IPS-20b (cell line): ENCODE measurements at regions not wholly inside any gene's neighbourhood (a gene's known extent, or its start where the extent isn't known, plus 50 kb on each side); places are given as distances from the start of the nearest gene placed in this dataset.
"Not testable (repeated sequence)": the region's sequence is repeated elsewhere in the genome, so short reads cannot be mapped to it uniquely, and the experiment has no call there.

Source experiments
- H3K27ac ChIP-seq: one replicate; pipeline ENCODE4 v1.5.1; 2013; ENCODE audit warnings: low read length
- H3K27me3 ChIP-seq: 2 replicates; pipeline ENCODE4 v1.6.1; 2013; ENCODE audit warnings: mild to moderate bottlenecking, low read length, inconsistent platforms; ENCODE audit not compliant: insufficient read depth
- H3K36me3 ChIP-seq: 2 replicates; pipeline ENCODE4 v1.6.1; 2013; ENCODE audit warnings: low read depth, mild to moderate bottlenecking, inconsistent platforms, low read length, moderate library complexity; ENCODE audit not compliant: insufficient read depth
- H3K4me1 ChIP-seq: 2 replicates; pipeline ENCODE4 v1.6.1; 2013; ENCODE audit warnings: mild to moderate bottlenecking, control low read depth, inconsistent platforms, low read length, moderate library complexity; ENCODE audit not compliant: insufficient read depth
- H3K4me3 ChIP-seq: 2 replicates; pipeline ENCODE4 v1.5.1; 2013; ENCODE audit warnings: mild to moderate bottlenecking, low read length, inconsistent platforms
- H3K9ac ChIP-seq: 2 replicates; pipeline ENCODE4 v1.6.1; 2013; ENCODE audit warnings: low read depth, mild to moderate bottlenecking, inconsistent platforms, low read length, moderate library complexity
- H3K9me3 ChIP-seq: 2 replicates; pipeline ENCODE4 v1.6.1; 2013; ENCODE audit warnings: mild to moderate bottlenecking, low read depth, low read length, inconsistent platforms; ENCODE audit not compliant: insufficient read depth

GRCh38 chrX:466836-467235 lies 80.1 kb upstream of the PPP2R3B start:
- not testable (repeated sequence) for H3K9me3 ChIP-seq, H3K4me3 ChIP-seq, H3K27ac ChIP-seq

DNA sequence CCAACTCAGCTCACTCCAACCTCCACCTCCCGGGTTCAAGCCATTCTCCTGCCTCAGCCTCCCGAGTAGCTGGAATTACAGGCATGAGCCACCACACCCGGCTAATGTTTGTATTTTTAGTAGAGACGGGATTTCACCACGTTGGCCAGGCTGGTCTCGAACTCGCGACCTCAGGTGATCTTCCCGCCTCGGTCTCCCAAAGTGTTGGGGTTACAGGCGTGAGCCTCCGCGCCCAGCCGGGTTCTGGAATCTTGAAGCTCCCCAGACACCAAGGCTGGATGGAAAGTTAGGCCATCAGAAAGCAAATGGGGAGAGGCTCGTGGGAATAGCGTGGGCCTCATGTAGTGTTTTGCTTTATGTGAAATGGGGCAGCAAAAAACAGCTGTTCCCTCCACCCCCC lies 81.0 kb upstream of the PPP2R3B start:
- H3K36me3 ChIP-seq, H3K27ac ChIP-seq, H3K4me3 ChIP-seq, H3K9me3 ChIP-seq, H3K4me1 ChIP-seq, H3K27me3 ChIP-seq, H3K9ac ChIP-seq: not testable (repeated sequence)

More at GRCh38 chrX:466836-467235, 80.1 kb upstream of the PPP2R3B start:
- not testable (repeated sequence) for H3K27me3 ChIP-seq, H3K4me1 ChIP-seq, H3K36me3 ChIP-seq, H3K9ac ChIP-seq

- Histone ChIP-seq H3K27ac (no peak overlapping the region), H3K9ac (no peak overlapping the region), H3K36me3 (no peaks in the 10 kb centered on the region), H3K4me3 (no peak overlapping the region), H3K27me3 (no peaks in the 10 kb centered on the region), H3K4me1 (no peaks in the 10 kb centered on the region), H3K9me3 (no peaks in the 10 kb centered on the region; the same call in 1 of the 2 replicates)
Measured at GRCh38 chrX:468979-469378, 82.3 kb upstream of the PPP2R3B start.

GRCh38 chrX:470686-471085 lies 84.0 kb upstream of the PPP2R3B start:
- H3K36me3 ChIP-seq = no peaks in the 10 kb centered on the region
- no peak overlapping the region for H3K4me3 ChIP-seq
- no peak overlapping the region for H3K27ac ChIP-seq
- no peaks in the 10 kb centered on the region for H3K4me1 ChIP-seq
- no peak overlapping the region for H3K9ac ChIP-seq
- H3K9me3 ChIP-seq = peaks cover 3% of the 10 kb centered on the region; the same call in 1 of the 2 replicates
- no peaks in the 10 kb centered on the region for H3K27me3 ChIP-seq

DNA sequence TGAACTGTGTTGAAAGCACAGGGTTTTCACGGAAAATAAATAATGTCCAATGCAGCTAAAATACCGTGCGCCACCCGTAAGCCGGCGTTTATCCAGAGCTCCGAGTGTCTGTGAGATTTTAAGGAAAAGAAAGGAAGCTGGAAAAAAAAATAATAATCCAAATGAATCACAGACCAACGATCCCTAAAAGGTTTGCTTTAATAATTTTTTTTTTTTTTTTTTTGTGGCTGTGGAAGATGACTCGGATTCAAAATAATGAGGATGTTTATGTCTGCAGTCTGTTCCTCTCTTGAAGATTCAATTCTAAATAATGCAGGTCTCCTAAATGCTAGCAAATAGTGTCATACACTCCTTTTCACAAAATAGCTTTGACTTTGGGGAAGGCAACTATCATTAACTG lies 84.6 kb upstream of the PPP2R3B start:
- peaks cover 4% of the 10 kb centered on the region; the same call in 1 of the 2 replicates for H3K9me3 ChIP-seq
- H3K9ac ChIP-seq = no peak overlapping the region
- no peaks in the 10 kb centered on the region for H3K4me1 ChIP-seq
- H3K27me3 ChIP-seq = no peaks in the 10 kb centered on the region
- H3K27ac ChIP-seq = no peak overlapping the region
- H3K4me3 ChIP-seq = no peak overlapping the region
- no peaks in the 10 kb centered on the region for H3K36me3 ChIP-seq

- not testable (repeated sequence) for H3K36me3 ChIP-seq, H3K27ac ChIP-seq, H3K27me3 ChIP-seq, H3K9me3 ChIP-seq, H3K9ac ChIP-seq, H3K4me1 ChIP-seq, H3K4me3 ChIP-seq
Measured at GRCh38 chrX:472275-472674, 85.6 kb upstream of the PPP2R3B start.

DNA sequence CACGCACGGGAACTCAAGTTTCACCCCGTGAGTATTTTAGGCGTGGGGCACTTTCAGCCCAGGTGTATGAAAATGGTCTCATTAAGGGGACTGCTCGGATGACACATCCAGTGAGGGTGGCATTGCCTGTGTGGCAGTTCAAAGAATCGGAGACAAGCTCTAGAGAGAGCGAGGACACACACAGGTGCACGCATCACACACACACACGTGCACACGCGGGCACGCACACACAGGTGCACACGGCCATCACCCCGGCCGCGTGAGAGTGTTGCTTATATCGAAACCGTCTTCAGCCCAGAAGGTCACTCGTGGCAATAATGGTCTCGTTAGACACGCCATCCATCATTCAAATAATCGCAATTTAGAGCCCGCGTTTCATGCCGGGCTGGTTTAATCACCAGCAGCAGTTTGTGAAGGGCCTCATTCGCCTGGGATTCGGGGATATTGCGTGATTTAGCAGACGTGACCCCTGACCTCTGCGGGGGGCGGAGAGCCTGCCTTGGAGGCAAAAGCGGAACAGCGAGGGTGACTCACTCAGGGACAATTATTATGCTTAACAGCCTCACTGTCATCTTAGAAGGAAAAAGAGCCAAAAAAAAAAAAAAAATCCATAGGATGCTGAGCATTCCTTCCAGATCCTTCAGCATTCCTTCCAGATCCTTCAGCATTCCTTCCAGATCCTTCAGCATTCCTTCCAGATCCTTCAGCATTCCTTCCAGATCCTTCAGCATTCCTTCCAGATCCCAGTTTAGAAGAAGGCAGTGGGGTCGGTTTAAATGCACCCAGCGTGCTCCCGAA lies 89.4 kb upstream of the PPP2R3B start:
- H3K9me3 ChIP-seq = peaks cover 4% of the 10 kb centered on the region; the same call in 1 of the 2 replicates
- H3K4me3 ChIP-seq = no peak overlapping the region
- H3K9ac ChIP-seq = no peak overlapping the region
- no peaks in the 10 kb centered on the region for H3K27me3 ChIP-seq
- no peaks in the 10 kb centered on the region for H3K4me1 ChIP-seq
- no peak overlapping the region for H3K27ac ChIP-seq
- H3K36me3 ChIP-seq = no peaks in the 10 kb centered on the region

GRCh38 chrX:476724-477075 lies 90.0 kb upstream of the PPP2R3B start:
- Histone ChIP-seq H3K4me1 (no peaks in the 10 kb centered on the region), H3K9me3 (peaks cover 4% of the 10 kb centered on the region; the same call in 1 of the 2 replicates), H3K4me3 (no peak overlapping the region), H3K27ac (no peak overlapping the region), H3K27me3 (no peaks in the 10 kb centered on the region), H3K36me3 (no peaks in the 10 kb centered on the region), H3K9ac (no peak overlapping the region)

- Histone ChIP-seq H3K27me3 (no peaks in the 10 kb centered on the region), H3K36me3 (no peaks in the 10 kb centered on the region), H3K9ac (no peak overlapping the region), H3K27ac (no peak overlapping the region), H3K4me3 (no peak overlapping the region), H3K4me1 (no peaks in the 10 kb centered on the region), H3K9me3 (peaks cover 4% of the 10 kb centered on the region; the same call in 1 of the 2 replicates)
Measured at GRCh38 chrX:477441-478012, 90.8 kb upstream of the PPP2R3B start.

GRCh38 chrX:479273-479981 lies 92.7 kb upstream of the PPP2R3B start:
- Histone ChIP-seq H3K36me3 (no peaks in the 10 kb centered on the region), H3K4me1 (no peaks in the 10 kb centered on the region), H3K9ac (no peak overlapping the region), H3K27ac (no peak overlapping the region), H3K4me3 (no peak overlapping the region), H3K9me3 (peaks cover 4% of the 10 kb centered on the region; the same call in 1 of the 2 replicates), H3K27me3 (no peaks in the 10 kb centered on the region)

GRCh38 chrX:480861-481417 lies 94.2 kb upstream of the PPP2R3B start:
- Histone ChIP-seq H3K36me3 (no peaks in the 10 kb centered on the region), H3K9ac (no peak overlapping the region), H3K4me3 (no peak overlapping the region), H3K4me1 (no peaks in the 10 kb centered on the region), H3K27ac (no peak overlapping the region), H3K9me3 (no peaks in the 10 kb centered on the region), H3K27me3 (no peaks in the 10 kb centered on the region)
